ENCODE measurements at regions not wholly inside any gene's neighbourhood (a gene's known extent, or its start where the extent isn't known, plus 50 kb on each side); places are given as distances from the start of the nearest gene placed in this dataset.

- TF ChIP-seq GABPA (IDR thresholded peaks at IDR 0.05; ENCODE audit: low read depth) (no peak), POLR2AphosphoS5 (IDR thresholded peaks at IDR 0.05; ENCODE audit: low read depth) (no peak), SPI1 (IDR thresholded peaks at IDR 0.05; ENCODE audit: borderline replicate concordance, low read depth) (no peak)
- TF ChIP-seq, protein P1, sequence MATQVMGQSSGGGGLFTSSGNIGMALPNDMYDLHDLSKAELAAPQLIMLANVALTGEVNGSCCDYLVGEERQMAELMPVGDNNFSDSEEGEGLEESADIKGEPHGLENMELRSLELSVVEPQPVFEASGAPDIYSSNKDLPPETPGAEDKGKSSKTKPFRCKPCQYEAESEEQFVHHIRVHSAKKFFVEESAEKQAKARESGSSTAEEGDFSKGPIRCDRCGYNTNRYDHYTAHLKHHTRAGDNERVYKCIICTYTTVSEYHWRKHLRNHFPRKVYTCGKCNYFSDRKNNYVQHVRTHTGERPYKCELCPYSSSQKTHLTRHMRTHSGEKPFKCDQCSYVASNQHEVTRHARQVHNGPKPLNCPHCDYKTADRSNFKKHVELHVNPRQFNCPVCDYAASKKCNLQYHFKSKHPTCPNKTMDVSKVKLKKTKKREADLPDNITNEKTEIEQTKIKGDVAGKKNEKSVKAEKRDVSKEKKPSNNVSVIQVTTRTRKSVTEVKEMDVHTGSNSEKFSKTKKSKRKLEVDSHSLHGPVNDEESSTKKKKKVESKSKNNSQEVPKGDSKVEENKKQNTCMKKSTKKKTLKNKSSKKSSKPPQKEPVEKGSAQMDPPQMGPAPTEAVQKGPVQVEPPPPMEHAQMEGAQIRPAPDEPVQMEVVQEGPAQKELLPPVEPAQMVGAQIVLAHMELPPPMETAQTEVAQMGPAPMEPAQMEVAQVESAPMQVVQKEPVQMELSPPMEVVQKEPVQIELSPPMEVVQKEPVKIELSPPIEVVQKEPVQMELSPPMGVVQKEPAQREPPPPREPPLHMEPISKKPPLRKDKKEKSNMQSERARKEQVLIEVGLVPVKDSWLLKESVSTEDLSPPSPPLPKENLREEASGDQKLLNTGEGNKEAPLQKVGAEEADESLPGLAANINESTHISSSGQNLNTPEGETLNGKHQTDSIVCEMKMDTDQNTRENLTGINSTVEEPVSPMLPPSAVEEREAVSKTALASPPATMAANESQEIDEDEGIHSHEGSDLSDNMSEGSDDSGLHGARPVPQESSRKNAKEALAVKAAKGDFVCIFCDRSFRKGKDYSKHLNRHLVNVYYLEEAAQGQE (IDR thresholded peaks at IDR 0.05; ENCODE audit: insufficient replicate concordance, low read depth): no peak
- TF ChIP-seq, protein P2, sequence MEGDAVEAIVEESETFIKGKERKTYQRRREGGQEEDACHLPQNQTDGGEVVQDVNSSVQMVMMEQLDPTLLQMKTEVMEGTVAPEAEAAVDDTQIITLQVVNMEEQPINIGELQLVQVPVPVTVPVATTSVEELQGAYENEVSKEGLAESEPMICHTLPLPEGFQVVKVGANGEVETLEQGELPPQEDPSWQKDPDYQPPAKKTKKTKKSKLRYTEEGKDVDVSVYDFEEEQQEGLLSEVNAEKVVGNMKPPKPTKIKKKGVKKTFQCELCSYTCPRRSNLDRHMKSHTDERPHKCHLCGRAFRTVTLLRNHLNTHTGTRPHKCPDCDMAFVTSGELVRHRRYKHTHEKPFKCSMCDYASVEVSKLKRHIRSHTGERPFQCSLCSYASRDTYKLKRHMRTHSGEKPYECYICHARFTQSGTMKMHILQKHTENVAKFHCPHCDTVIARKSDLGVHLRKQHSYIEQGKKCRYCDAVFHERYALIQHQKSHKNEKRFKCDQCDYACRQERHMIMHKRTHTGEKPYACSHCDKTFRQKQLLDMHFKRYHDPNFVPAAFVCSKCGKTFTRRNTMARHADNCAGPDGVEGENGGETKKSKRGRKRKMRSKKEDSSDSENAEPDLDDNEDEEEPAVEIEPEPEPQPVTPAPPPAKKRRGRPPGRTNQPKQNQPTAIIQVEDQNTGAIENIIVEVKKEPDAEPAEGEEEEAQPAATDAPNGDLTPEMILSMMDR (IDR thresholded peaks at IDR 0.05; ENCODE audit: insufficient read depth, low read length): no peak
- DNase-seq (ENCODE audit: low read depth in 1 of 2, low spot score in 1 of 2): no peak
- Histone ChIP-seq H3K4me3 (replicated peaks; ENCODE audit: insufficient read depth, low read length) (no peak overlapping the region), H3K27ac (replicated peaks) (no peak overlapping the region), H3K27me3 (ENCODE audit: insufficient read depth, poor library complexity, severe bottlenecking) (peaks cover 6% of the 10 kb centered on the region)
Measured at GRCh38 chr21:41648591-41649031, 118.2 kb downstream of the RIPK4 start.

GRCh38 chr21:41647806-41648561 is 118.9 kb downstream of the RIPK4 start:
- TF ChIP-seq POLR2AphosphoS5 (IDR thresholded peaks at IDR 0.05; ENCODE audit: low read depth): no peak
- TF ChIP-seq, protein P1 (IDR thresholded peaks at IDR 0.05; ENCODE audit: insufficient replicate concordance, low read depth): no peak
- TF ChIP-seq GABPA (IDR thresholded peaks at IDR 0.05; ENCODE audit: low read depth): no peak
- TF ChIP-seq SPI1 (IDR thresholded peaks at IDR 0.05; ENCODE audit: borderline replicate concordance, low read depth): no peak
- TF ChIP-seq, protein P2 (IDR thresholded peaks at IDR 0.05; ENCODE audit: insufficient read depth, low read length): no peak
- Histone ChIP-seq H3K27me3 (ENCODE audit: insufficient read depth, poor library complexity, severe bottlenecking) (peaks cover 6% of the 10 kb centered on the region), H3K27ac (replicated peaks) (no peak overlapping the region), H3K4me3 (replicated peaks; ENCODE audit: insufficient read depth, low read length) (no peak overlapping the region)
- no peak for DNase-seq (ENCODE audit: low read depth in 1 of 2, low spot score in 1 of 2)

GRCh38 chr21:41643246-41643966 is 123.4 kb downstream of the RIPK4 start:
- no peak for DNase-seq (ENCODE audit: low read depth in 1 of 2, low spot score in 1 of 2)
- H3K4me3 ChIP-seq (replicated peaks; ENCODE audit: insufficient read depth, low read length): no peak overlapping the region
- no peak overlapping the region for H3K27ac ChIP-seq (replicated peaks)
- TF ChIP-seq, protein P1 (IDR thresholded peaks at IDR 0.05; ENCODE audit: insufficient replicate concordance, low read depth): no peak
- TF ChIP-seq SPI1 (IDR thresholded peaks at IDR 0.05; ENCODE audit: borderline replicate concordance, low read depth) (no peak), POLR2AphosphoS5 (IDR thresholded peaks at IDR 0.05; ENCODE audit: low read depth) (no peak), GABPA (IDR thresholded peaks at IDR 0.05; ENCODE audit: low read depth) (no peak)
- TF ChIP-seq, protein P2 (IDR thresholded peaks at IDR 0.05; ENCODE audit: insufficient read depth, low read length): no peak
- peaks cover 6% of the 10 kb centered on the region for H3K27me3 ChIP-seq (ENCODE audit: insufficient read depth, poor library complexity, severe bottlenecking)
